H1 (cell line): ENCODE measurements at regions not wholly inside any gene's neighbourhood (a gene's known extent, or its start where the extent isn't known, plus 50 kb on each side); places are given as distances from the start of the nearest gene placed in this dataset.

Experiments used
- TF ChIP-seq, protein P1 (sequence below): fragments of 300-600 bp; sonication (generic); IDR thresholded peaks from 2 replicates; pipeline ENCODE4 v1.7.1; 2012; ENCODE audit warnings: low read length, moderate library complexity, mild to moderate bottlenecking, inconsistent platforms; ENCODE audit not compliant: insufficient replicate concordance

DNA sequence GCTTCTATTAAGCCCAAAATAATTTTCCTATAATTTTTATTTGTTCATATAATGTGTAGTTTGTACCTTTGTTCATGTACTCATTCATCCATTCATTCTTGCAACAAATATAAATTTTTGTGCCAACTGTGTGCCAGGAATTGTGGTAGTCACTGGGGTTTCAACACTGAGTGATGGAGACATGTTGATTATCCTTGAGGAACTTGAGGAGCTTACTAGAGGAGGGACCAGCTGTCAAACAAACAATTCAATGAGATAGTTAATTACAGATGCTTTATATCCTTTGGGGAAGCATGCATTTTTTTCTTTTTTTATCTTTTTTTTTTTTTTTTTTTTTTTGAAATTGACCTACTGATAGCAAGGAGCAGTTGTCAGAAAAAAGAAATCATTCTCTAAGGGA is 324.8 kb downstream of the GABRG2 start (continued):
- TF ChIP-seq, protein P1, sequence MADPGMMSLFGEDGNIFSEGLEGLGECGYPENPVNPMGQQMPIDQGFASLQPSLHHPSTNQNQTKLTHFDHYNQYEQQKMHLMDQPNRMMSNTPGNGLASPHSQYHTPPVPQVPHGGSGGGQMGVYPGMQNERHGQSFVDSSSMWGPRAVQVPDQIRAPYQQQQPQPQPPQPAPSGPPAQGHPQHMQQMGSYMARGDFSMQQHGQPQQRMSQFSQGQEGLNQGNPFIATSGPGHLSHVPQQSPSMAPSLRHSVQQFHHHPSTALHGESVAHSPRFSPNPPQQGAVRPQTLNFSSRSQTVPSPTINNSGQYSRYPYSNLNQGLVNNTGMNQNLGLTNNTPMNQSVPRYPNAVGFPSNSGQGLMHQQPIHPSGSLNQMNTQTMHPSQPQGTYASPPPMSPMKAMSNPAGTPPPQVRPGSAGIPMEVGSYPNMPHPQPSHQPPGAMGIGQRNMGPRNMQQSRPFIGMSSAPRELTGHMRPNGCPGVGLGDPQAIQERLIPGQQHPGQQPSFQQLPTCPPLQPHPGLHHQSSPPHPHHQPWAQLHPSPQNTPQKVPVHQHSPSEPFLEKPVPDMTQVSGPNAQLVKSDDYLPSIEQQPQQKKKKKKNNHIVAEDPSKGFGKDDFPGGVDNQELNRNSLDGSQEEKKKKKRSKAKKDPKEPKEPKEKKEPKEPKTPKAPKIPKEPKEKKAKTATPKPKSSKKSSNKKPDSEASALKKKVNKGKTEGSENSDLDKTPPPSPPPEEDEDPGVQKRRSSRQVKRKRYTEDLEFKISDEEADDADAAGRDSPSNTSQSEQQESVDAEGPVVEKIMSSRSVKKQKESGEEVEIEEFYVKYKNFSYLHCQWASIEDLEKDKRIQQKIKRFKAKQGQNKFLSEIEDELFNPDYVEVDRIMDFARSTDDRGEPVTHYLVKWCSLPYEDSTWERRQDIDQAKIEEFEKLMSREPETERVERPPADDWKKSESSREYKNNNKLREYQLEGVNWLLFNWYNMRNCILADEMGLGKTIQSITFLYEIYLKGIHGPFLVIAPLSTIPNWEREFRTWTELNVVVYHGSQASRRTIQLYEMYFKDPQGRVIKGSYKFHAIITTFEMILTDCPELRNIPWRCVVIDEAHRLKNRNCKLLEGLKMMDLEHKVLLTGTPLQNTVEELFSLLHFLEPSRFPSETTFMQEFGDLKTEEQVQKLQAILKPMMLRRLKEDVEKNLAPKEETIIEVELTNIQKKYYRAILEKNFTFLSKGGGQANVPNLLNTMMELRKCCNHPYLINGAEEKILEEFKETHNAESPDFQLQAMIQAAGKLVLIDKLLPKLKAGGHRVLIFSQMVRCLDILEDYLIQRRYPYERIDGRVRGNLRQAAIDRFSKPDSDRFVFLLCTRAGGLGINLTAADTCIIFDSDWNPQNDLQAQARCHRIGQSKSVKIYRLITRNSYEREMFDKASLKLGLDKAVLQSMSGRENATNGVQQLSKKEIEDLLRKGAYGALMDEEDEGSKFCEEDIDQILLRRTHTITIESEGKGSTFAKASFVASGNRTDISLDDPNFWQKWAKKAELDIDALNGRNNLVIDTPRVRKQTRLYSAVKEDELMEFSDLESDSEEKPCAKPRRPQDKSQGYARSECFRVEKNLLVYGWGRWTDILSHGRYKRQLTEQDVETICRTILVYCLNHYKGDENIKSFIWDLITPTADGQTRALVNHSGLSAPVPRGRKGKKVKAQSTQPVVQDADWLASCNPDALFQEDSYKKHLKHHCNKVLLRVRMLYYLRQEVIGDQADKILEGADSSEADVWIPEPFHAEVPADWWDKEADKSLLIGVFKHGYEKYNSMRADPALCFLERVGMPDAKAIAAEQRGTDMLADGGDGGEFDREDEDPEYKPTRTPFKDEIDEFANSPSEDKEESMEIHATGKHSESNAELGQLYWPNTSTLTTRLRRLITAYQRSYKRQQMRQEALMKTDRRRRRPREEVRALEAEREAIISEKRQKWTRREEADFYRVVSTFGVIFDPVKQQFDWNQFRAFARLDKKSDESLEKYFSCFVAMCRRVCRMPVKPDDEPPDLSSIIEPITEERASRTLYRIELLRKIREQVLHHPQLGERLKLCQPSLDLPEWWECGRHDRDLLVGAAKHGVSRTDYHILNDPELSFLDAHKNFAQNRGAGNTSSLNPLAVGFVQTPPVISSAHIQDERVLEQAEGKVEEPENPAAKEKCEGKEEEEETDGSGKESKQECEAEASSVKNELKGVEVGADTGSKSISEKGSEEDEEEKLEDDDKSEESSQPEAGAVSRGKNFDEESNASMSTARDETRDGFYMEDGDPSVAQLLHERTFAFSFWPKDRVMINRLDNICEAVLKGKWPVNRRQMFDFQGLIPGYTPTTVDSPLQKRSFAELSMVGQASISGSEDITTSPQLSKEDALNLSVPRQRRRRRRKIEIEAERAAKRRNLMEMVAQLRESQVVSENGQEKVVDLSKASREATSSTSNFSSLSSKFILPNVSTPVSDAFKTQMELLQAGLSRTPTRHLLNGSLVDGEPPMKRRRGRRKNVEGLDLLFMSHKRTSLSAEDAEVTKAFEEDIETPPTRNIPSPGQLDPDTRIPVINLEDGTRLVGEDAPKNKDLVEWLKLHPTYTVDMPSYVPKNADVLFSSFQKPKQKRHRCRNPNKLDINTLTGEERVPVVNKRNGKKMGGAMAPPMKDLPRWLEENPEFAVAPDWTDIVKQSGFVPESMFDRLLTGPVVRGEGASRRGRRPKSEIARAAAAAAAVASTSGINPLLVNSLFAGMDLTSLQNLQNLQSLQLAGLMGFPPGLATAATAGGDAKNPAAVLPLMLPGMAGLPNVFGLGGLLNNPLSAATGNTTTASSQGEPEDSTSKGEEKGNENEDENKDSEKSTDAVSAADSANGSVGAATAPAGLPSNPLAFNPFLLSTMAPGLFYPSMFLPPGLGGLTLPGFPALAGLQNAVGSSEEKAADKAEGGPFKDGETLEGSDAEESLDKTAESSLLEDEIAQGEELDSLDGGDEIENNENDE, result no peak
